Activated CD8-positive, alpha-beta T cell treated with anti-CD3 and anti-CD28 coated beads for 36 hours (primary cell): ENCODE measurements at regions not wholly inside any gene's neighbourhood (a gene's known extent, or its start where the extent isn't known, plus 50 kb on each side); places are given as distances from the start of the nearest gene placed in this dataset.

Experiments used
- ATAC-seq: fragments of 200-7000 bp; cut with Tn5 transposase; one replicate; pipeline ENCODE4 v1.10.0; 2021; ENCODE audit warnings: mild to moderate bottlenecking, moderate library complexity
- CTCF ChIA-PET: fragments of 350-600 bp; sonication (Branson Sonifier 250); formaldehyde crosslinking; loops from one replicate; lab custom pipeline; 2021; ENCODE audit warnings: antibody characterized with exemption; lab: Charles Lee
- POLR2A ChIA-PET: fragments of 350-600 bp; sonication (Branson Sonifier 250); formaldehyde crosslinking; loops from one replicate; lab custom pipeline; 2021; ENCODE audit warnings: antibody characterized with exemption; lab: Charles Lee
- DNase-seq: peaks from one replicate; pipeline ENCODE4 v3.0.0-alpha.2; 2020
- H3K27ac Mint-ChIP-seq: one replicate; pipeline ENCODE4 v1.8.0; 2021; ENCODE audit warnings: mild to moderate bottlenecking, mixed read lengths
- H3K27me3 Mint-ChIP-seq: one replicate; pipeline ENCODE4 v1.8.0; 2021; ENCODE audit warnings: mixed read lengths
- H3K36me3 Mint-ChIP-seq: one replicate; pipeline ENCODE4 v1.8.0; 2021; ENCODE audit warnings: low read depth, mixed read lengths
- H3K4me1 Mint-ChIP-seq: one replicate; pipeline ENCODE4 v1.8.0; 2021; ENCODE audit warnings: low read depth, mixed read lengths
- H3K4me3 Mint-ChIP-seq: one replicate; pipeline ENCODE4 v1.8.0; 2021; ENCODE audit warnings: mild to moderate bottlenecking, moderate library complexity, mixed read lengths
- H3K9me3 Mint-ChIP-seq: one replicate; pipeline ENCODE4 v1.8.0; 2021; ENCODE audit warnings: mixed read lengths
- CTCF ChIP-seq: fragments of 200-600 bp; IDR thresholded peaks from one replicate; pipeline ENCODE4 v1.8.0; 2022; ENCODE audit warnings: antibody characterized with exemption, mild to moderate bottlenecking
- intact Hi-C: fragments of 100-400 bp; cut with micrococcal nuclease; formaldehyde crosslinking; loops from one replicate; pipeline ENCODE4 v1.10.0; 2022

- POLR2A ChIA-PET, result no interaction called here
- intact Hi-C loops, result no loop called here
- CTCF ChIA-PET, result no interaction called here
- no peaks in the 10 kb centered on the region for H3K36me3 Mint-ChIP-seq
- ATAC-seq (no peak), DNase-seq (no peak)
- peaks cover 9% of the 10 kb centered on the region for H3K9me3 Mint-ChIP-seq
- no peaks in the 10 kb centered on the region for H3K4me1 Mint-ChIP-seq
- H3K4me3 Mint-ChIP-seq, result no peak overlapping the region
- no peaks in the 10 kb centered on the region for H3K27me3 Mint-ChIP-seq
- H3K27ac Mint-ChIP-seq, result no peak overlapping the region
- TF ChIP-seq CTCF, result no peak
Measured at GRCh38 chr1:81129366-81129765, 671.4 kb upstream of the ADGRL2 start.

GRCh38 chr1:81128079-81128478, 672.7 kb upstream of the ADGRL2 start:
- ChIA-PET POLR2A (no interaction called here), CTCF (no interaction called here)
- no peak for ATAC-seq
- no peaks in the 10 kb centered on the region for H3K4me1 Mint-ChIP-seq
- H3K4me3 Mint-ChIP-seq, result no peak overlapping the region
- intact Hi-C loops, result no loop called here
- H3K27ac Mint-ChIP-seq, result no peak overlapping the region
- H3K9me3 Mint-ChIP-seq, result peaks cover 9% of the 10 kb centered on the region
- no peaks in the 10 kb centered on the region for H3K36me3 Mint-ChIP-seq
- no peak for DNase-seq
- no peaks in the 10 kb centered on the region for H3K27me3 Mint-ChIP-seq
- TF ChIP-seq CTCF, result no peak

GRCh38 chr1:81126989-81127581, 673.6 kb upstream of the ADGRL2 start:
- Mint-ChIP-seq H3K27ac (no peak overlapping the region), H3K27me3 (no peaks in the 10 kb centered on the region), H3K4me3 (no peak overlapping the region), H3K4me1 (no peaks in the 10 kb centered on the region), H3K36me3 (no peaks in the 10 kb centered on the region), H3K9me3 (peaks cover 9% of the 10 kb centered on the region)
- DNase-seq (no peak), ATAC-seq (no peak)
- TF ChIP-seq CTCF, result no peak
- ChIA-PET CTCF (no interaction called here), POLR2A (no interaction called here)
- intact Hi-C loops, result no loop called here

- DNase-seq, result no peak
- ChIA-PET POLR2A (no interaction called here), CTCF (no interaction called here)
- peaks cover 7% of the 10 kb centered on the region for H3K9me3 Mint-ChIP-seq
- H3K4me1 Mint-ChIP-seq, result no peaks in the 10 kb centered on the region
- no peak for TF ChIP-seq CTCF
- intact Hi-C loops, result no loop called here
- H3K4me3 Mint-ChIP-seq, result no peak overlapping the region
- no peak for ATAC-seq
- H3K27ac Mint-ChIP-seq, result no peak overlapping the region
- no peaks in the 10 kb centered on the region for H3K36me3 Mint-ChIP-seq
- no peaks in the 10 kb centered on the region for H3K27me3 Mint-ChIP-seq
Measured at GRCh38 chr1:81125672-81126071, 675.1 kb upstream of the ADGRL2 start.

- ChIA-PET CTCF (no interaction called here), POLR2A (no interaction called here)
- Mint-ChIP-seq H3K4me1 (no peaks in the 10 kb centered on the region), H3K27me3 (no peaks in the 10 kb centered on the region), H3K27ac (no peak overlapping the region), H3K36me3 (no peaks in the 10 kb centered on the region), H3K9me3 (peaks cover 5% of the 10 kb centered on the region), H3K4me3 (no peak overlapping the region)
- DNase-seq, result no peak
- no peak for ATAC-seq
- intact Hi-C loops, result no loop called here
- TF ChIP-seq CTCF, result no peak
Measured at GRCh38 chr1:81121306-81121705, 679.4 kb upstream of the ADGRL2 start.
